Pancreas (tissue), 10 donors: ENCODE measurements at regions not wholly inside any gene's neighbourhood (a gene's known extent, or its start where the extent isn't known, plus 50 kb on each side); places are given as distances from the start of the nearest gene placed in this dataset.

Experiments
- ATAC-seq, 4 donors: fragments of 200-7000 bp; cut with Tn5 transposase; one replicate each; pipeline versions ENCODE4 v1.8.0 to v1.9.1; 2020; ENCODE audit warnings: mild to moderate bottlenecking in 4 of 4, moderate library complexity in 4 of 4
- DNase-seq, 6 donors: peaks; one replicate each; pipeline ENCODE4 v3.0.0-alpha.2; 2020
- FAIRE-seq: peaks from 2 replicates; lab custom pipeline; 2012; peaks lifted over from hg19 to GRCh38; lab: Jason Lieb, UNC
- H3K27ac ChIP-seq, 4 donors: fragments of 200-600 bp; sonication (generic); 1 replicate in 3 of 4; 2 replicates in 1 of 4; pipeline versions ENCODE4 v1.5.0 to v1.8.0; 2020
- H3K27me3 ChIP-seq, 4 donors: fragments of 200-600 bp; one replicate each; pipeline ENCODE4 v1.8.0; 2021
- H3K36me3 ChIP-seq, 3 donors: fragments of 200-600 bp; sonication (generic) in 1 of 3; one replicate each; pipeline versions ENCODE4 v1.5.0 to v1.8.0; 2020 to 2021
- H3K4me1 ChIP-seq, 3 donors: fragments of 200-600 bp; one replicate each; pipeline ENCODE4 v1.8.0; 2021
- H3K4me3 ChIP-seq, 4 donors: fragments of 200-600 bp; sonication (generic) in 2 of 4; one replicate each; pipeline versions ENCODE4 v1.5.0 to v1.8.0; 2020 to 2021
- H3K9me3 ChIP-seq, 4 donors: fragments of 200-600 bp; one replicate each; pipeline ENCODE4 v1.8.0; 2021
- WGBS, 2 donors: extraction: QIAGEN DNeasy Blood & Tissue Kit; methylation state at CpG; one replicate each; pipeline ENCODE4 v1.1.7; 2013; 5-methylcytosine and 5-hydroxymethylcytosine counted together
- intact Hi-C, 3 donors: fragments of 100-400 bp; cut with DNase I; formaldehyde crosslinking; loops; one replicate each; pipeline versions ENCODE4 v1.11.1 to v1.14.2; 2022
- TF ChIP-seq, protein P1 (sequence below), 4 donors: fragments of 200-600 bp; sonication (generic) in 3 of 4; IDR thresholded peaks; one replicate each; pipeline versions ENCODE4 v1.5.0 to v1.8.0; 2021; ENCODE audit warnings: antibody characterized with exemption in 4 of 4
- donor health status: healthy with polysubstance abuse.
- donor health status: DM: no; HTN: no; CAD: no; lungs with moderate emphysema.
- donor health status: DM: no; HTN: no; CAD: no.
- donor health status: control.
- donor health status: control.
- donor health status: Bipolar disorder and iron deficiency.
- donor health status: DM: yes; HTN: yes; CAD: no.
- donor health status: DM: no; HTN: no; CAD: no.
- donor health status: DM: no; HTN: no; CAD: no.
- donor health status: DM: yes; HTN: yes; CAD: no.

DNA sequence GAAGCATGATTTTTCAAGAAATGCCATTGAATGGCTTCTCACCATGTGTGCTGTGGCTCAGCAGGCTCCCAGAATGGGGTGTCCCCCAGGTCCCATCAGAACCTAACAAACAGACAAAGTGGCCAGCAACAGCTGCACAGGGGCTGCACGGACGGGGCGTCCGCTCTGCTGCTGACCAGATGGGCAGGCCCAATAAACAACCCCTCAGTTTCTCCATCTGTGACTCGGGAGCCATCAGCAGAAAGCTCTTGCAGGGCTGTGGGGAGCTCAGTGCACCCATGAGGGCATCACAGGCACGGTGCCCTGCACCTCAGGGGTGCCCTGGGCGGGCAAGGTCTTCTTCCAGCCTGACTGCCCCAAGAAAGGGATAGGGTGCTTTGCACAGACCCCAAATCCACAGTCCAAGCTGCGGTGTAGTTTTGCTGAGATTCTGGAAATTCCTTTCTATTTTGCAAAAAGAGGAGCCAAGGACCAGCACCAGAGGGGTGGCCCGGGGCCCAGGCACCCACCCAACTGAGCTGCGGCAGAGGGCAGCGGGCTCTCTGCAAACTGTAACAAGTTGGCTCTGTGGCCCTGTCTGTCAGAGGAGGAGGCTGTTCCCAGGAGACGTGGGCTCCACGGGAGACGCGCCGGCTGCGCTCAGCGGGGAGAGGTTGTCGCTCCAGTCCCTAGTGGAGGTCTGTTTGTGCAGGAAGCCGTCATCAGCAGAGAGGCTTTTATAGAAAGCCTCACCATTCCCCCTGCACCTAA lies 138.7 kb upstream of the PPP1R26 start:
- H3K27me3 ChIP-seq: no peaks in the 10 kb centered on the region
- TF ChIP-seq, protein P1, sequence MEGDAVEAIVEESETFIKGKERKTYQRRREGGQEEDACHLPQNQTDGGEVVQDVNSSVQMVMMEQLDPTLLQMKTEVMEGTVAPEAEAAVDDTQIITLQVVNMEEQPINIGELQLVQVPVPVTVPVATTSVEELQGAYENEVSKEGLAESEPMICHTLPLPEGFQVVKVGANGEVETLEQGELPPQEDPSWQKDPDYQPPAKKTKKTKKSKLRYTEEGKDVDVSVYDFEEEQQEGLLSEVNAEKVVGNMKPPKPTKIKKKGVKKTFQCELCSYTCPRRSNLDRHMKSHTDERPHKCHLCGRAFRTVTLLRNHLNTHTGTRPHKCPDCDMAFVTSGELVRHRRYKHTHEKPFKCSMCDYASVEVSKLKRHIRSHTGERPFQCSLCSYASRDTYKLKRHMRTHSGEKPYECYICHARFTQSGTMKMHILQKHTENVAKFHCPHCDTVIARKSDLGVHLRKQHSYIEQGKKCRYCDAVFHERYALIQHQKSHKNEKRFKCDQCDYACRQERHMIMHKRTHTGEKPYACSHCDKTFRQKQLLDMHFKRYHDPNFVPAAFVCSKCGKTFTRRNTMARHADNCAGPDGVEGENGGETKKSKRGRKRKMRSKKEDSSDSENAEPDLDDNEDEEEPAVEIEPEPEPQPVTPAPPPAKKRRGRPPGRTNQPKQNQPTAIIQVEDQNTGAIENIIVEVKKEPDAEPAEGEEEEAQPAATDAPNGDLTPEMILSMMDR (IDR thresholded peaks at IDR 0.05): no peak
- H3K4me1 ChIP-seq: no peaks in the 10 kb centered on the region
- H3K27ac ChIP-seq: no peak overlapping the region
- FAIRE-seq (no peak), ATAC-seq (no peak), DNase-seq (peak in 1 of 6 donors; percentile 48)
- no peaks in the 10 kb centered on the region for H3K9me3 ChIP-seq
- H3K36me3 ChIP-seq: no peaks in the 10 kb centered on the region
- WGBS, 2 donors: 74 to 81% methylated on average over 20 of the region's 20 CpGs
- intact Hi-C loops: loop anchor here in 2 of 3 donors (5.0 kb wide), 1 partner anchor 254 kb away; the partner anchor contains the start of gene OLFM1 (in 2 of the 2)
- no peak overlapping the region for H3K4me3 ChIP-seq

DNA sequence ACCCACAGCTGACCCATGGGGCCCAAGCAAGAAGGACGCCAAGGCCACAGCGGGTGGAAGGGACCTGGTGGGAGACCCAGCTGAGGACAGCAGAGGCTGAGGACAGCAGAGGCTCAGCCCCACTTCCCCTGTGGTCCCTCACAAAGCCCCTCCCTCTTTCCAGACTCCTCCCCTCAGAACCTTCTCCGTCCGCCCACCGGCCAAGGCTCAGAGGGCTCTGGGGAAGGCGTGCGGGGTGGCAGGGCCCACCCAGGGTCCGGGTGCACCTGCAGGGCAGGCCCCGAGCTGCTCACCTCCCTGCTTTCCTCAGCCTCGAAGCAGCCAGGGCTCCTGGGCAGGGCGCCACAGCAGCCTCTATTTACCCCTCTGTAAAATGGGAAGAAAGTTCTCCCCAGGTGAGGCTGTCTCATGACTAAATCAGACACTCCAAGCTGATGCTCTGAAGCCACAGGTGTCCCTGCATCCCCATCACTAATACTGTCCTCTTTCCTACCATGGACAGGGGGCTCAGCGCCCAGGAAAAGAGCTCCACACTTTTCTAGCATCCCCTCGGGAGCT lies 137.9 kb upstream of the PPP1R26 start:
- FAIRE-seq (no peak), DNase-seq (peak in 1 of 6 donors; percentile 56), ATAC-seq (no peak)
- H3K27ac ChIP-seq: no peak overlapping the region
- TF ChIP-seq, protein P1 (IDR thresholded peaks at IDR 0.05): no peak
- no peaks in the 10 kb centered on the region for H3K36me3 ChIP-seq
- H3K4me3 ChIP-seq: no peak overlapping the region
- H3K27me3 ChIP-seq: no peaks in the 10 kb centered on the region
- H3K4me1 ChIP-seq: no peaks in the 10 kb centered on the region
- WGBS, 2 donors: 81 to 82% methylated on average over 8 to 13 of the region's 13 CpGs
- H3K9me3 ChIP-seq: no peaks in the 10 kb centered on the region
- intact Hi-C loops: loop anchor here in 2 of 3 donors (5.0 kb wide), 1 partner anchor 254 kb away; the partner anchor contains the start of gene OLFM1 (in 2 of the 2)

DNA sequence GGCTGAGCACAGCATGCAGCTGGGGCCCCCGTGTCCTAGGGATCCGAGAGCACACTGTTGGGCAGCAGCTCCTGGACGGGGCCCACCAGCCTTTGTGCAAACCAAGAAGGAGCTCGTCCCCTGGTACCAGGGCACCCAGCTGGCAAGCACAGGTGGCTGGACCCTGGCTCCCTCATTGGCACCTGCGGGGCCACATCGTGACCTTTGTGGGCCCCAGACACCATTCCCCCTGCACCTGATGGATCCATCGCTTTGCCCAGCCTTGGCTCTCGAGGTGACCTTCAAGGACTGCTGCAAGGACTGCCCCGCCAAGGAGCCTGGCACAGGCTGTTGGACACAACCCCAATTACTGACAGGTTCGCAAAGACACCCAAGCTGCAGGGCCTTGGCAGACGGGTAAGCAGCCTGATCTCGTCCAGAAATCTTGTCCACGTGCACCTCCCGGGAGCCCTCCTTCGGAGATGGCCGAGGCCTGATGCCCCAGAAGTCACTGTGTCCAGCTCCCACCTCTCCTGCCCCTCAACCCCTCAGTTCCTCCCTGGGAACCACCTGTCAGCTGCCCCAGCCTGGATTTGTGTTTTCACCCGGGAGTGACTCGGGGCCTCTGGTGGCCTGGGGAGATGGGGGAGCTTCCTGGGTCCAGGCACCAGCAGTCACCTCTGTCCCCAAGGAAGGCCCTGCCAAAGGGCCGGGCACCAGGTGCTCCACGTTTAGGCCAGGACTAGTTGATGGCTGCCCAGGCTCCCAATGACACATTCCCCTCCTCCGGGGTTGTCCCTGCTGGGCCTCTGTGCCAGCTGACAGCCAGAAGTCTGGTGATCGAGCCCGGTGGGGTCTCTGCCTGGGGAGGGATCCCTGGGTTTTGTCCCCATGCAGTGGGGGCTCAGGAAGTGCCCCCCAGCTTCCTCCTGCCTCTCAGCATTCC lies 137.1 kb upstream of the PPP1R26 start:
- no peaks in the 10 kb centered on the region for H3K9me3 ChIP-seq
- ATAC-seq: no peak
- no peak overlapping the region for H3K27ac ChIP-seq
- H3K36me3 ChIP-seq: no peaks in the 10 kb centered on the region
- intact Hi-C loops: loop anchor here in 2 of 3 donors (5.0 kb wide), 1 partner anchor 255 kb away; the partner anchor contains the start of gene OLFM1 (in 2 of the 2)
- 53 to 56% methylated on average over 23 of the region's 23 CpGs for WGBS, 2 donors
- no peaks in the 10 kb centered on the region for H3K27me3 ChIP-seq
- H3K4me3 ChIP-seq: no peak overlapping the region
- H3K4me1 ChIP-seq: no peaks in the 10 kb centered on the region
- TF ChIP-seq, protein P1 (IDR thresholded peaks at IDR 0.05): no peak
- FAIRE-seq: no peak
- DNase-seq: peak in 2 of 6 donors; percentile 48 to 55

DNA sequence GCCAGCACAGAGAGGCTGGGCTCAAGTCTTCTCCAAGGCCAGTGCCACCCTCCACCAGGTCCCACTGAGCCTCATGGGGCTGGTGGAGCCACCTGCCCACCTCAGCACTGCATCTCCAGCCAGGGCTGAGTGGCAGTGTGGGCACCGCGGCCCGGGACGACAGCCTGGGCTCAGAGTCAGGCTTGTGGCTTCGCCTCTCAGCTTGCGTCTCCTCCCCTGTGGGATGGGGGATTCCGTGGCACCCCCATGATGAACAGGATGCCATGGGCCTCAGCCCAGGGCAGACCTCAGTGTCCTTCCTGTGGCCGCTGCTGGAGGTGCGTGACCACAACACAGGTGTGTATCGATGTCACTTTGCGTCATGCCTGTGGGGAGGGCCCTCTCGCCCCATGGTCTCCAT lies 136.4 kb upstream of the PPP1R26 start:
- TF ChIP-seq, protein P1 (IDR thresholded peaks at IDR 0.05): no peak
- ATAC-seq (no peak), FAIRE-seq (no peak), DNase-seq (peak in 2 of 6 donors; percentile 48 to 53)
- WGBS, 2 donors: 83 to 91% methylated on average over 12 of the region's 12 CpGs
- H3K9me3 ChIP-seq: no peaks in the 10 kb centered on the region
- intact Hi-C loops: loop anchor here in 2 of 3 donors (5.0 kb wide), 1 partner anchor 256 kb away; the partner anchor contains the start of gene OLFM1 (in 2 of the 2)
- no peak overlapping the region for H3K4me3 ChIP-seq
- H3K27ac ChIP-seq: no peak overlapping the region
- H3K36me3 ChIP-seq: no peaks in the 10 kb centered on the region
- H3K27me3 ChIP-seq: no peaks in the 10 kb centered on the region
- H3K4me1 ChIP-seq: no peaks in the 10 kb centered on the region
